H1 (cell line): ENCODE measurements at regions not wholly inside any gene's neighbourhood (a gene's known extent, or its start where the extent isn't known, plus 50 kb on each side); places are given as distances from the start of the nearest gene placed in this dataset.

Experiments used
- CTCF ChIA-PET: fragments of 300-600 bp; sonication (Branson Sonifier 250); formaldehyde crosslinking; loops from one replicate; lab custom pipeline; 2021; ENCODE audit not compliant: partially characterized antibody; lab: Charles Lee
- POLR2A ChIA-PET: fragments of 300-600 bp; sonication (Branson Sonifier 250); formaldehyde crosslinking; loops from one replicate; lab custom pipeline; 2021; ENCODE audit warnings: inconsistent platforms; ENCODE audit not compliant: partially characterized antibody; lab: Charles Lee
- DNase-seq, 2 experiments: peaks; one replicate each; pipeline versions ENCODE4 v3.0.0 to v3.0.0-alpha.2; 2010 to 2022; ENCODE audit warnings: low spot score in 2 of 2, low read depth in 1 of 2, mixed read lengths in 1 of 2
- FAIRE-seq: peaks from 2 replicates; lab custom pipeline; 2011; peaks lifted over from hg19 to GRCh38; lab: Jason Lieb, UNC
- H2AFZ ChIP-seq: 2 replicates; pipeline ENCODE4 v1.8.1; 2012; ENCODE audit warnings: low read length, inconsistent platforms
- H2AK5ac ChIP-seq: 2 replicates; pipeline ENCODE4 v1.6.1; 2013; ENCODE audit warnings: low read depth, low read length
- H2BK120ac ChIP-seq: replicated peaks from 2 replicates; pipeline ENCODE3; 2013; ENCODE audit warnings: low read depth, low read length, inconsistent platforms
- H2BK12ac ChIP-seq: 2 replicates; pipeline ENCODE4 v1.6.1; 2013; ENCODE audit warnings: low read depth, low read length
- H2BK15ac ChIP-seq: 2 replicates; pipeline ENCODE4 v1.6.1; 2013; ENCODE audit warnings: low read length
- H2BK20ac ChIP-seq: 2 replicates; pipeline ENCODE4 v1.6.1; 2013; ENCODE audit warnings: low read length
- H2BK5ac ChIP-seq: 2 replicates; pipeline ENCODE4 v1.6.1; 2013; ENCODE audit warnings: low read depth, low read length
- H3K14ac ChIP-seq: 2 replicates; pipeline ENCODE4 v1.6.1; 2013; ENCODE audit warnings: inconsistent platforms; ENCODE audit not compliant: insufficient read length
- H3K18ac ChIP-seq: 2 replicates; pipeline ENCODE4 v1.6.1; 2013; ENCODE audit warnings: low read length; ENCODE audit errors: extremely low read depth
- H3K23ac ChIP-seq: 2 replicates; pipeline ENCODE4 v1.6.1; 2013; ENCODE audit warnings: inconsistent platforms; ENCODE audit not compliant: insufficient read length
- H3K23me2 ChIP-seq: 2 replicates; pipeline ENCODE4 v1.6.1; 2013; ENCODE audit warnings: low read depth, low read length
- H3K27ac ChIP-seq: 2 replicates; pipeline ENCODE4 v1.6.1; 2011; ENCODE audit warnings: low read depth, low read length, inconsistent platforms
- H3K27me3 ChIP-seq, 4 experiments: replicated peaks in 1 of 4; 1 replicate in 1 of 4; 2 replicates in 3 of 4; pipeline versions ENCODE4 v1.6.1 to v1.8.1; 2011 to 2013; ENCODE audit warnings: low read length in 3 of 4, mild to moderate bottlenecking in 3 of 4, inconsistent platforms in 2 of 4, mixed read lengths in 2 of 4, moderate library complexity in 1 of 4; ENCODE audit not compliant: control insufficient read depth in 3 of 4, insufficient read depth in 3 of 4; ENCODE audit errors: extremely low read depth in 1 of 4
- H3K36me3 ChIP-seq, 4 experiments: 2 replicates each; pipeline versions ENCODE4 v1.6.1 to v1.8.1; 2011 to 2013; ENCODE audit warnings: mild to moderate bottlenecking in 4 of 4, low read length in 3 of 4, moderate library complexity in 2 of 4, control low read depth in 1 of 4, inconsistent platforms in 1 of 4; ENCODE audit not compliant: insufficient read depth in 4 of 4, control insufficient read depth in 2 of 4
- H3K4ac ChIP-seq: replicated peaks from 2 replicates; pipeline ENCODE3; 2013; ENCODE audit warnings: low read length, low read depth, mixed read lengths, inconsistent platforms; ENCODE audit not compliant: insufficient read length
- H3K4me1 ChIP-seq, 4 experiments: replicated peaks in 1 of 4; 1 replicate in 1 of 4; 2 replicates in 3 of 4; pipeline versions ENCODE4 v1.6.1 to v1.8.1; 2011 to 2013; ENCODE audit warnings: low read length in 3 of 4, inconsistent platforms in 2 of 4, mixed read lengths in 1 of 4; ENCODE audit not compliant: insufficient read depth in 4 of 4, control insufficient read depth in 3 of 4
- H3K4me2 ChIP-seq, 2 experiments: 2 replicates each; pipeline versions ENCODE4 v1.6.1 to v1.8.1; 2011 to 2013; ENCODE audit warnings: low read depth in 2 of 2, low read length in 2 of 2, control low read depth in 1 of 2, inconsistent platforms in 1 of 2, mild to moderate bottlenecking in 1 of 2; ENCODE audit not compliant: insufficient read depth in 1 of 2
- H3K4me3 ChIP-seq, 4 experiments: fragments of 200-600, 300-600 bp in 1 of 4; sonication (generic), shearing (Covaris generic), sonication (Bioruptor Twin) in 1 of 4; 2 replicates each; pipeline versions ENCODE4 v1.5.1 to v1.8.1; 2011 to 2016; ENCODE audit warnings: low read length in 4 of 4, low read depth in 3 of 4, control low read depth in 2 of 4, inconsistent platforms in 2 of 4, mild to moderate bottlenecking in 2 of 4, mixed read lengths in 1 of 4, moderate library complexity in 1 of 4; ENCODE audit not compliant: insufficient read depth in 2 of 4; ENCODE audit errors: extremely low read depth in 1 of 4
- H3K56ac ChIP-seq: replicated peaks from 2 replicates; pipeline ENCODE3; 2013; ENCODE audit warnings: low read depth, mild to moderate bottlenecking, mixed read lengths, low read length, inconsistent platforms; ENCODE audit not compliant: insufficient read length
- H3K79me1 ChIP-seq: 2 replicates; pipeline ENCODE4 v1.6.1; 2013; ENCODE audit warnings: low read depth, low read length, control low read depth
- H3K79me2 ChIP-seq, 2 experiments: 2 replicates each; pipeline versions ENCODE4 v1.6.1 to v1.8.1; 2012 to 2013; ENCODE audit warnings: low read length in 2 of 2, mild to moderate bottlenecking in 2 of 2, inconsistent platforms in 1 of 2; ENCODE audit not compliant: insufficient read depth in 2 of 2, control insufficient read depth in 1 of 2
- H3K9ac ChIP-seq, 4 experiments: replicated peaks in 1 of 4; 1 replicate in 1 of 4; 2 replicates in 3 of 4; pipeline versions ENCODE4 v1.6.1 to v1.8.1; 2011 to 2013; ENCODE audit warnings: low read depth in 3 of 4, low read length in 3 of 4, control low read depth in 2 of 4, mild to moderate bottlenecking in 2 of 4, moderate library complexity in 2 of 4, inconsistent platforms in 1 of 4; ENCODE audit errors: extremely low read depth in 1 of 4
- H3K9me3 ChIP-seq, 2 experiments: 2 replicates each; pipeline versions ENCODE4 v1.6.1 to v1.8.1; 2012 to 2013; ENCODE audit warnings: mild to moderate bottlenecking in 2 of 2, moderate library complexity in 2 of 2, control low read depth in 1 of 2, inconsistent platforms in 1 of 2, low read depth in 1 of 2, low read length in 1 of 2, mixed read lengths in 1 of 2; ENCODE audit not compliant: insufficient read depth in 2 of 2
- H4K20me1 ChIP-seq, 2 experiments: replicated peaks in 1 of 2; 2 replicates each; pipeline versions ENCODE3 to v1.8.1; 2011 to 2013; ENCODE audit warnings: inconsistent platforms in 2 of 2, low read length in 2 of 2, mild to moderate bottlenecking in 1 of 2; ENCODE audit not compliant: insufficient read depth in 2 of 2, control insufficient read depth in 1 of 2
- H4K5ac ChIP-seq: 2 replicates; pipeline ENCODE4 v1.6.1; 2013; ENCODE audit warnings: low read length, low read depth, mixed read lengths, inconsistent platforms; ENCODE audit not compliant: insufficient read length
- H4K8ac ChIP-seq: 2 replicates; pipeline ENCODE4 v1.8.0; 2013; ENCODE audit warnings: mild to moderate bottlenecking, moderate library complexity, low read length, inconsistent platforms; ENCODE audit not compliant: insufficient read depth; ENCODE audit errors: extremely low read depth
- H4K91ac ChIP-seq: replicated peaks from 2 replicates; pipeline ENCODE3; 2013; ENCODE audit warnings: low read length, mixed read lengths, inconsistent platforms; ENCODE audit not compliant: insufficient read length
- BCL11A ChIP-seq, 2 experiments: IDR thresholded peaks; one replicate each; pipeline ENCODE4 v1.6.1; 2011; ENCODE audit warnings: low read depth in 2 of 2, low read length in 2 of 2, mild to moderate bottlenecking in 2 of 2
- CREB1 ChIP-seq: IDR thresholded peaks from 2 replicates; pipeline ENCODE4 v1.6.1; 2012; ENCODE audit warnings: inconsistent platforms
- EGR1 ChIP-seq: IDR thresholded peaks from 2 replicates; pipeline ENCODE4 v1.6.1; 2011; ENCODE audit warnings: low read depth, low read length, borderline replicate concordance
- EZH2 ChIP-seq: fragments of 200-600 bp; sonication (generic); IDR thresholded peaks from 2 replicates; pipeline ENCODE4 v1.7.1; 2012; ENCODE audit warnings: low read depth, mild to moderate bottlenecking, moderate library complexity, low read length, inconsistent platforms; ENCODE audit not compliant: severe bottlenecking
- MAFK ChIP-seq: IDR thresholded peaks from 2 replicates; pipeline ENCODE4 v1.6.1; 2012; ENCODE audit warnings: low read depth, mild to moderate bottlenecking, improper control_type of control experiment, low read length
- NANOG ChIP-seq: IDR thresholded peaks from 2 replicates; pipeline ENCODE4 v1.6.1; 2011; ENCODE audit warnings: low read length, low read depth, mild to moderate bottlenecking, inconsistent platforms; ENCODE audit not compliant: insufficient read depth, poor library complexity, severe bottlenecking
- SP4 ChIP-seq: IDR thresholded peaks from 2 replicates; pipeline ENCODE4 v1.6.1; 2012; ENCODE audit warnings: low read length, inconsistent platforms
- SRF ChIP-seq: IDR thresholded peaks from 2 replicates; pipeline ENCODE4 v1.6.1; 2011; ENCODE audit warnings: mild to moderate bottlenecking, low read depth, low read length, moderate library complexity
- TAF1 ChIP-seq: IDR thresholded peaks from 2 replicates; pipeline ENCODE4 v1.6.1; 2011; ENCODE audit warnings: mild to moderate bottlenecking, low read depth, low read length
- TEAD4 ChIP-seq: IDR thresholded peaks from 2 replicates; pipeline ENCODE4 v1.6.1; 2012; ENCODE audit warnings: low read depth, low read length, inconsistent platforms, mixed read lengths
- USF2 ChIP-seq: IDR thresholded peaks from 2 replicates; pipeline ENCODE4 v1.6.1; 2011; ENCODE audit warnings: low read length, improper control_type of control experiment
- ZNF274 ChIP-seq: IDR thresholded peaks from 2 replicates; pipeline ENCODE4 v1.7.0; 2012; ENCODE audit warnings: low read length, borderline replicate concordance; ENCODE audit errors: extremely low read depth
- WGBS, 2 experiments: shearing (Covaris generic) in 1 of 2; methylation state at CpG; one replicate each; pipeline versions ENCODE4 v1.1.6 to v1.1.7; 2013 to 2015; ENCODE audit warnings: low lambda C conversion rate in 2 of 2, mixed read lengths in 2 of 2, inconsistent platforms in 1 of 2, low coverage in 1 of 2, missing lambda C conversion rate in 1 of 2; ENCODE audit not compliant: insufficient replicate concordance in 2 of 2, insufficient coverage in 1 of 2, insufficient read length in 1 of 2; ENCODE audit errors: extremely low coverage in 1 of 2, missing lambda C conversion rate in 1 of 2; 5-methylcytosine and 5-hydroxymethylcytosine counted together

- H4K91ac ChIP-seq, result no peak overlapping the region
- no peak overlapping the region for H3K4ac ChIP-seq
- no peaks in the 10 kb centered on the region for H3K23me2 ChIP-seq
- no peak overlapping the region for H3K9ac ChIP-seq
- H2BK120ac ChIP-seq, result no peak overlapping the region
- H3K27me3 ChIP-seq, result no peaks in the 10 kb centered on the region
- no peak overlapping the region for H2AFZ ChIP-seq
- H3K79me1 ChIP-seq, result no peaks in the 10 kb centered on the region
- ChIA-PET CTCF (no interaction called here), POLR2A (no interaction called here)
- H2BK20ac ChIP-seq, result no peak overlapping the region
- H2BK12ac ChIP-seq, result no peak overlapping the region
- H3K4me1 ChIP-seq, result no peaks in the 10 kb centered on the region
- H3K23ac ChIP-seq, result no peak overlapping the region
- H2BK5ac ChIP-seq, result no peak overlapping the region
- H3K4me3 ChIP-seq, result no peak overlapping the region
- H3K36me3 ChIP-seq, result no peaks in the 10 kb centered on the region
- H3K56ac ChIP-seq, result no peak overlapping the region
- TF ChIP-seq EGR1 (no peak), SP4 (no peak), EZH2 (no peak), NANOG (no peak), SRF (no peak), USF2 (no peak), TAF1 (no peak), TEAD4 (no peak), BCL11A (IDR thresholded peaks at IDR 0.05; ENCODE audit: low read depth in 2 of 2, low read length in 2 of 2) (no peak), ZNF274 (no peak), CREB1 (no peak), MAFK (no peak)
- H3K18ac ChIP-seq, result no peak overlapping the region
- H3K79me2 ChIP-seq, result no peaks in the 10 kb centered on the region
- H4K8ac ChIP-seq, result no peak overlapping the region
- no peaks in the 10 kb centered on the region for H3K9me3 ChIP-seq
- H2BK15ac ChIP-seq, result no peak overlapping the region
- H3K4me2 ChIP-seq, result no peak overlapping the region
- no peak overlapping the region for H3K14ac ChIP-seq
- FAIRE-seq (no peak), DNase-seq (no peak)
- H4K20me1 ChIP-seq, result no peaks in the 10 kb centered on the region
- H4K5ac ChIP-seq, result no peak overlapping the region
- no peak overlapping the region for H3K27ac ChIP-seq
- WGBS, 2 experiments, result 80% methylated on average over 1 of the region's 1 CpG; no CpG with 5 or more reads in 1 of the 2 experiments
- no peak overlapping the region for H2AK5ac ChIP-seq
These were observed 90.1 kb upstream of the CELF2 start for GRCh38 chr10:10927608-10928007.
